MM.1S (cell line): ENCODE measurements at regions not wholly inside any gene's neighbourhood (a gene's known extent, or its start where the extent isn't known, plus 50 kb on each side); places are given as distances from the start of the nearest gene placed in this dataset.
"Not testable (repeated sequence)": the region's sequence is repeated elsewhere in the genome, so short reads cannot be mapped to it uniquely, and the experiment has no call there.

ENCODE experiments used
- DNase-seq: peaks from one replicate; pipeline ENCODE4 v3.0.0-alpha.2; 2015
- H2AFZ ChIP-seq: fragments of 300-600 bp; sonication (generic); 2 replicates; pipeline ENCODE4 v1.6.0; 2016; ENCODE audit warnings: antibody characterized with exemption, low read length
- H3F3A ChIP-seq: fragments of 300-600 bp; sonication (generic); 2 replicates; pipeline ENCODE4 v1.6.1; 2016; ENCODE audit warnings: mild to moderate bottlenecking, antibody characterized with exemption, low read length, moderate library complexity, mixed read lengths; ENCODE audit not compliant: insufficient read depth
- H3K27ac ChIP-seq: fragments of 300-600 bp; sonication (generic); 2 replicates; pipeline ENCODE4 v1.5.1; 2016; ENCODE audit warnings: mild to moderate bottlenecking, low read length
- H3K27me3 ChIP-seq: fragments of 300-600 bp; sonication (generic); replicated peaks from 2 replicates; pipeline ENCODE4 v1.6.0; 2016; ENCODE audit warnings: low read length; ENCODE audit not compliant: insufficient read depth
- H3K36me3 ChIP-seq: fragments of 300-600 bp; sonication (generic); replicated peaks from 2 replicates; pipeline ENCODE4 v1.6.1; 2016; ENCODE audit warnings: mild to moderate bottlenecking, low read length, mixed read lengths; ENCODE audit not compliant: insufficient read depth
- H3K4me1 ChIP-seq: fragments of 300-600 bp; sonication (generic); 2 replicates; pipeline ENCODE4 v1.6.1; 2016; ENCODE audit warnings: low read length, mixed read lengths
- H3K4me2 ChIP-seq: fragments of 300-600 bp; sonication (generic); 2 replicates; pipeline ENCODE4 v1.6.0; 2016; ENCODE audit warnings: low read depth, low read length
- H3K4me3 ChIP-seq: fragments of 300-600 bp; sonication (generic); 2 replicates; pipeline ENCODE4 v1.5.1; 2016; ENCODE audit warnings: low read length, mixed read lengths
- H3K79me2 ChIP-seq: fragments of 300-600 bp; sonication (generic); 2 replicates; pipeline ENCODE4 v1.6.1; 2016; ENCODE audit warnings: mixed run types, low read length, mixed read lengths
- H3K9ac ChIP-seq: fragments of 300-600 bp; sonication (generic); 2 replicates; pipeline ENCODE4 v1.6.1; 2016; ENCODE audit warnings: low read length, mixed read lengths
- H3K9me2 ChIP-seq: fragments of 300-600 bp; sonication (generic); replicated peaks from 2 replicates; pipeline ENCODE4 v1.6.1; 2016; ENCODE audit warnings: mild to moderate bottlenecking, low read length, mixed read lengths; ENCODE audit not compliant: insufficient read depth
- H3K9me3 ChIP-seq: fragments of 300-600 bp; sonication (generic); replicated peaks from 2 replicates; pipeline ENCODE4 v1.6.1; 2016; ENCODE audit warnings: mild to moderate bottlenecking, low read length, mixed read lengths; ENCODE audit not compliant: insufficient read depth
- H4K20me1 ChIP-seq: fragments of 300-600 bp; sonication (generic); 2 replicates; pipeline ENCODE4 v1.6.1; 2016; ENCODE audit warnings: mild to moderate bottlenecking, low read length, moderate library complexity, mixed read lengths; ENCODE audit not compliant: insufficient read depth
- CTCF ChIP-seq: fragments of 300-600 bp; sonication (generic); IDR thresholded peaks from 2 replicates; pipeline ENCODE4 v1.5.1; 2016; ENCODE audit warnings: antibody characterized with exemption, low read length, mixed read lengths
- EZH2 ChIP-seq: fragments of 300-600 bp; sonication (generic); optimal IDR thresholded peaks from 2 replicates; pipeline ENCODE3; 2017; ENCODE audit warnings: low read depth, mild to moderate bottlenecking, antibody characterized with exemption, low read length, mixed read lengths
- EZH2phosphoT487 ChIP-seq: fragments of 300-600 bp; sonication (generic); IDR thresholded peaks from 2 replicates; pipeline ENCODE4 v1.6.1; 2018; ENCODE audit warnings: antibody characterized with exemption, low read length

DNA sequence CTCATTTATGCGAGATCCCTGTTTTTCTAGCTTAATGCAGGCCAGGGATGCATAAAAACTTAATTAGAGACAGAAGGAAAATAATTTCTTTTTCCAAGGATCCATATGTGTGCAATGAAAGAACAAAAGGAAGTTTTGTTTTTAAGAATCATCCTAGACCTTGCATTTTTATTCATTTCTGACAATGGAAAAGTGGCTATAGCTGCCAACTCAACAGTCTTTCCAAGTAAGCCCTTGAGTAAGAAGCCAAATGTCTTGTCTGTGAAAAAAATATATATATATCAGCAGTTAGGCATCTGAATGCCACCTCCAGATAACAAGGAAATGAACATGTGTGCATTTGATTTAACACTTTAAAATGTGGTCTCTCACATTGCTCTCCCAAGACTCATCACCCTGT, 1397.6 kb downstream of the GATA3 start:
- Histone ChIP-seq H3K4me1 (no peaks in the 10 kb centered on the region), H3K9ac (no peak overlapping the region), H3K36me3 (no peaks in the 10 kb centered on the region), H3K4me2 (no peak overlapping the region), H3K9me2 (no peaks in the 10 kb centered on the region), H4K20me1 (no peaks in the 10 kb centered on the region), H3K79me2 (no peaks in the 10 kb centered on the region), H3K27ac (no peak overlapping the region), H2AFZ (no peak overlapping the region), H3F3A (no peaks in the 10 kb centered on the region), H3K4me3 (no peak overlapping the region), H3K27me3 (no peaks in the 10 kb centered on the region), H3K9me3 (no peaks in the 10 kb centered on the region)
- no peak for TF ChIP-seq EZH2
- TF ChIP-seq EZH2phosphoT487, result no peak
- TF ChIP-seq CTCF, result no peak
- no peak for DNase-seq

DNA sequence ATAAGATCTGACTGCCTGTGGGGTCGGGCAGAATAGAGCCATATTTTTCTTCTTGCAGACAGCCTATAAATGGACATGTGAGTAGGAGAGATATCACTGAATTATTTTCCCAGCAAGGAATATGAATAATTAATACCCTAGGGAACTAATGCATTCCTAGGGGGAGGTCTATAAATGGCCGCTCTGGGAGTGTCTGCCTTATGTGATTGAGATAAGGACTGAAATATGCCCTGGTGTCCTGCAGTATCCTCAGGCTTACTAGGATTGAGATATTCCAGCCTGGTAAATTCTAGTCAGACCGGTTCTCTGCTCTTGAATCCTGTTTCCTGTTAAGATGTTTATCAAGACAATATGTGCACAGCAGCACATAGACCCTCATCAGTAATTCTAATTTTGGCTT, 1399.4 kb downstream of the GATA3 start:
- not testable (repeated sequence) for H3K9me2 ChIP-seq, H3K4me1 ChIP-seq, H3F3A ChIP-seq, H3K4me2 ChIP-seq, H3K4me3 ChIP-seq, H3K9me3 ChIP-seq, H3K27me3 ChIP-seq, H3K36me3 ChIP-seq, H4K20me1 ChIP-seq, H3K9ac ChIP-seq, H3K79me2 ChIP-seq, DNase-seq, H3K27ac ChIP-seq, H2AFZ ChIP-seq

- Histone ChIP-seq H3K4me2 (no peak overlapping the region), H3F3A (no peaks in the 10 kb centered on the region), H3K27me3 (no peaks in the 10 kb centered on the region), H3K4me1 (no peaks in the 10 kb centered on the region), H3K36me3 (no peaks in the 10 kb centered on the region), H3K79me2 (no peaks in the 10 kb centered on the region), H2AFZ (no peak overlapping the region), H3K9me2 (no peaks in the 10 kb centered on the region), H3K27ac (no peak overlapping the region), H3K9ac (no peak overlapping the region), H3K4me3 (no peak overlapping the region), H3K9me3 (no peaks in the 10 kb centered on the region), H4K20me1 (no peaks in the 10 kb centered on the region)
- TF ChIP-seq EZH2phosphoT487 (no peak), CTCF (no peak)
- DNase-seq, result no peak
Measured at GRCh38 chr10:9469663-9470205, 1415.2 kb downstream of the GATA3 start.

GRCh38 chr10:9470581-9470980, 1416.1 kb downstream of the GATA3 start:
- no peaks in the 10 kb centered on the region for H3K27me3 ChIP-seq
- no peak for DNase-seq
- no peak overlapping the region for H3K9ac ChIP-seq
- no peak overlapping the region for H3K27ac ChIP-seq
- no peak overlapping the region for H2AFZ ChIP-seq
- H3K4me1 ChIP-seq, result no peaks in the 10 kb centered on the region
- no peaks in the 10 kb centered on the region for H4K20me1 ChIP-seq
- no peaks in the 10 kb centered on the region for H3K79me2 ChIP-seq
- H3K4me2 ChIP-seq, result no peak overlapping the region
- no peaks in the 10 kb centered on the region for H3K9me3 ChIP-seq
- no peak overlapping the region for H3K4me3 ChIP-seq
- no peaks in the 10 kb centered on the region for H3F3A ChIP-seq
- TF ChIP-seq EZH2phosphoT487 (no peak), EZH2 (no peak), CTCF (no peak)
- no peaks in the 10 kb centered on the region for H3K9me2 ChIP-seq
- no peaks in the 10 kb centered on the region for H3K36me3 ChIP-seq
